ENCODE measurements at regions not wholly inside any gene's neighbourhood (a gene's known extent, or its start where the extent isn't known, plus 50 kb on each side); places are given as distances from the start of the nearest gene placed in this dataset.

DNA sequence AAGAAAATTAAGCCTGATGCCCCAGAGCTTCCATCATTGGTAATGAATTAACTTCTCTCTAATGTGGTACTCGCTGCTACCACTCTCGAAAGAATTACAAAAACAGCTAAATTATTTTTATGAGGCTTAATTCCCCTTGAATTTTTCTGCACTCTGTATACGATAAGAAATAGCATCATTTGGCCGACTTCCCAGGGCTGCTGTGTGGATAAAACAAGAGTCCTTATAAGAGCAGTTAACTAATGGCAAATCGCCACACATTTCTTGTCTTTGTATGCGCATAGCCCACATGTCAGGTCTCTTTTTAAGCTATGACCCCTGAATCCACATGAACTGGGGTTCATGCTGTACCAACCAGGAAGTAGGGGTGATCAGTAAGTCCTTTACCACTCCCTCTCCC is 668.4 kb downstream of the TMEM182 start:
- Mint-ChIP-seq H3K9me3 (peaks cover 9 to 11% of the 10 kb centered on the region in 2 donors), H3K4me1 (no peaks in the 10 kb centered on the region), H3K27ac (no peak overlapping the region), H3K27me3 (no peaks in the 10 kb centered on the region), H3K4me3 (no peak overlapping the region)
- ATAC-seq (no peak), DNase-seq (no peak)

GRCh38 chr2:103435010-103435409 is 673.2 kb downstream of the TMEM182 start:
- Mint-ChIP-seq H3K9me3 (peaks cover 14 to 16% of the 10 kb centered on the region in 2 donors), H3K27ac (peak overlapping the region in 1 of 2 donors; percentile 1), H3K4me3 (no peak overlapping the region), H3K27me3 (no peaks in the 10 kb centered on the region), H3K4me1 (no peaks in the 10 kb centered on the region)
- DNase-seq (no peak), ATAC-seq (no peak)

DNA sequence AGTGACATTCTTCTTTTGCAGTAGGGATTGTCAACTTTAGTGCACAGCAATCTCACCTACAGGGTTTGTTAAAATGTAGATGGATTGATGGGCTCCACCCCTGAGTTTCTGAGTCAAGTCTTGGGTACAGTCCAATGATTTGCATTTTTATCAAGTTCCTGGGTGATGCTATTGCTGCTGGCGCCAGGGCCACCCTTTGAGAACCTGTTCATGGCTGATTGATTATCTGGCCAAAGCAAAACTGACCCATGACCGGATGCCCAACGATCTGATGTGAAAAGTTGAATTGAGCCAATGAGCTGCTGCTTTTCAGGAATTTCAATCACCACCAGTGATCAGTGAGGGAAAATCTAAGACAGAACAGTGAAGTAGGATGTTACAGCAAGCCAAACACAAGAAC is 675.3 kb downstream of the TMEM182 start:
- Mint-ChIP-seq H3K27ac (no peak overlapping the region), H3K4me3 (no peak overlapping the region), H3K4me1 (no peaks in the 10 kb centered on the region), H3K27me3 (no peaks in the 10 kb centered on the region), H3K9me3 (peaks cover 10 to 14% of the 10 kb centered on the region in 2 donors)
- no peak for DNase-seq
- no peak for ATAC-seq

GRCh38 chr2:103445347-103445746 is 683.5 kb downstream of the TMEM182 start:
- Mint-ChIP-seq H3K27me3 (no peaks in the 10 kb centered on the region), H3K4me1 (no peaks in the 10 kb centered on the region), H3K9me3 (peaks cover 5 to 8% of the 10 kb centered on the region in 2 donors), H3K27ac (no peak overlapping the region), H3K4me3 (no peak overlapping the region)
- DNase-seq (no peak), ATAC-seq (no peak)

GRCh38 chr2:103448495-103448894 is 686.7 kb downstream of the TMEM182 start:
- Mint-ChIP-seq H3K4me1 (no peaks in the 10 kb centered on the region), H3K9me3 (peaks cover 0 to 6% of the 10 kb centered on the region in 2 donors), H3K4me3 (no peak overlapping the region), H3K27me3 (no peaks in the 10 kb centered on the region), H3K27ac (no peak overlapping the region)
- no peak for ATAC-seq
- DNase-seq = no peak

DNA sequence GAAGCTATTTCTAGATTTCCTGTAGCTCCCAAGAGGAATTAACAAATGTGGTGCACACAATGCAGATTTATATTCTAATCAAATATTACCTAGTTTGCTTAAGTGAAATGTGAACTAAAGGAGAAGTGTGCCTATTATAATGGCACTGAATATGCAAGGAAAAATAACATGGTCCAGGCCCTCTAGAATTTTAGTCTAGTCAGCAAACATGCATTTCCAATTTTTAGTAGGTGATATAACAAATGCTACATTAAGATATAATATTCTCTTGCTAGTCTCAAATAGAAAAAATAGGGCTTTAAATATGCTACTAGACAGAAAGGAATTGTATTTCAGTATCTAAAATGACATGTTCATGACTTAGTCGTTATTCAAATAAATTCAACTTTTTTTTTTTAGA is 689.5 kb downstream of the TMEM182 start:
- H3K27me3 Mint-ChIP-seq = no peaks in the 10 kb centered on the region

DNA sequence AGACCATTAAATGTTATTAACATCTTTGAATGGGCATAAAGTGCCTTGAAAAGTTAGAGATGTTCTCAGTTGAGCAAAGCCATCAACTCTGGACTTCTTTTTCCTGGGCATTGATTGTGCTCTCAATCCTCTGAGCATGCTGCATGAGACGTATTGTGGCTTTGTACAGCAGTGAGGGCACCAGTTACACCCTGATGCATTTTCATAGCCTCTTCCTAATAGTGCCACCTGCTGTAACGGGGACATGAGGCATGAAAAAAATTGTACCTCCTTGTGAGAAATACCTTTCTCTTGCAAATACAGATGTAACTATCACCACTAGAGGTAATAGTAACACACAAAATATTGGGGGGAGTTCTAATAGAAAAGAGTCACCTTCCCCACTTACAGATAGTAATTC is 697.5 kb downstream of the TMEM182 start:
- no peak for DNase-seq
- Mint-ChIP-seq H3K4me3 (no peak overlapping the region), H3K9me3 (peaks cover 0 to 10% of the 10 kb centered on the region in 2 donors), H3K27ac (no peak overlapping the region), H3K27me3 (no peaks in the 10 kb centered on the region), H3K4me1 (no peaks in the 10 kb centered on the region)
- no peak for ATAC-seq

More for the DNA sequence above, 689.5 kb downstream of the TMEM182 start:
- H3K9me3 Mint-ChIP-seq = peaks cover 0 to 5% of the 10 kb centered on the region in 2 donors
- ATAC-seq = no peak
- no peaks in the 10 kb centered on the region for H3K4me1 Mint-ChIP-seq
- DNase-seq = no peak
- H3K27ac Mint-ChIP-seq = no peak overlapping the region
- no peak overlapping the region for H3K4me3 Mint-ChIP-seq

DNA sequence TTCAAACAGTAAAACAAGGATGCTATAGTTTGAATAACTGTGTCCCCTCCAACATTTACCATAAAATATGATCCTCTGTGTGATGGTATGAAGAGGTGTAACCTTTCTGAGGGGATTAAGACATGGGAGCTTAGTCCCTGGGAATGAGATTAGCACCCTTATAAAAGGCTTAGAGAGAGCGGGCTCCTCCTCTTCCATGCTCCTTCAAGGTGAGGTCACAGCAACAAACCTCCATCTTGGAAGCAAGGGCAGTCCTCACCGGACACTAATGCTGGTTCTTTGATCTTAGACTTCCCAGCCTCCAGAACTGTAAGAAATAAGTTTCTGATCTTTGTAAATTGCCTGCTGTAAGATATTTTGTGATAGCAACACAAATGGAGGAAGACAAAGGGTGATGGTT is 700.3 kb downstream of the TMEM182 start:
- DNase-seq (no peak), ATAC-seq (no peak)
- Mint-ChIP-seq H3K9me3 (peaks cover 9 to 12% of the 10 kb centered on the region in 2 donors), H3K27me3 (no peaks in the 10 kb centered on the region), H3K27ac (no peak overlapping the region), H3K4me3 (no peak overlapping the region), H3K4me1 (no peaks in the 10 kb centered on the region)

DNA sequence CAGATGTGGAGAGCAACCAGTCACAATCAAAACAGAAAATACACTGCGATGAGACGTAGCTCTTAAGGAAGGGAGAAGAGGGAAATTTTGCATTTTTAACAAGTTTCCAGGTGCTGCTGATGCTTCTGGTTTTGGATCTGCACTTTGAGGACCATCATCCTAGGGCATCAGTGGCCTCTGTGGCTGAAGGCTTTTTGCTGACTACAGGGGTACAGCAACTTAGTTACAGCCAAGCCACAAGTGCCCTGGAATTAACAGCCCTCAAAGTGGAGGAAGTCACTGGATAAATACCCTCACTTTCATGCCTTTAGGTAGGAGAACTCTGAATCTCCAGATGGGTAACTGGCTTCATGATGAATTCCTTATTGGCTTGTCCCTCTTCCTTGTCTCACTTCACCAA is 700.9 kb downstream of the TMEM182 start:
- no peak for DNase-seq
- Mint-ChIP-seq H3K27ac (no peak overlapping the region), H3K4me3 (no peak overlapping the region), H3K27me3 (no peaks in the 10 kb centered on the region), H3K9me3 (peaks cover 9 to 12% of the 10 kb centered on the region in 2 donors), H3K4me1 (no peaks in the 10 kb centered on the region)
- no peak for ATAC-seq

- no peak for DNase-seq
- Mint-ChIP-seq H3K4me1 (no peaks in the 10 kb centered on the region), H3K4me3 (no peak overlapping the region), H3K9me3 (peaks cover 9 to 12% of the 10 kb centered on the region in 2 donors), H3K27ac (no peak overlapping the region), H3K27me3 (no peaks in the 10 kb centered on the region)
- no peak for ATAC-seq
These were observed 703.0 kb downstream of the TMEM182 start for GRCh38 chr2:103464831-103465230.

DNA sequence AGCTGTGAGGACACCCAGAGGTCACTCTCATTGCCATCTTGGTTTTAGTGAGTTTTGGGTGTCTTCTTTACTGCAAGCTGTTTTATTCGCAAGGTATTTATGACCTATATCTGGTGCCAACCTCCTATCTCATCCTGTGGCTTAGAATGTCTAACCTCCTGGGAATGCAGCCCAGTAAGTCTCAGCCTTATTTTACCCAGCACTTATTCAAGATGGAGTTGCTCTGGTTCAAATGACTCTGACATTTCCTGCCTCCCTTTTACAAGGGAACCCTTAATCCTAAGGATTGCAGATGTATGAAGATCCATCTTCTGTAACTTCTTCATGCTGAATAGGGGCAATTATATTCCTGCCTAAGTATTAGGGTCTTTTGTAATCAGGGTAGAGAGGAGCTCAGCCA is 708.0 kb downstream of the TMEM182 start:
- Mint-ChIP-seq H3K4me1 (no peaks in the 10 kb centered on the region), H3K27me3 (no peaks in the 10 kb centered on the region), H3K4me3 (no peak overlapping the region), H3K27ac (no peak overlapping the region), H3K9me3 (peaks cover 18 to 31% of the 10 kb centered on the region in 2 donors)
- DNase-seq (no peak), ATAC-seq (no peak)

GRCh38 chr2:103484906-103485305 is 723.1 kb downstream of the TMEM182 start:
- H3K27me3 Mint-ChIP-seq = no peaks in the 10 kb centered on the region
- ATAC-seq = no peak
- H3K4me1 Mint-ChIP-seq = no peaks in the 10 kb centered on the region

GRCh38 chr2:103496850-103497249 is 735.0 kb downstream of the TMEM182 start:
- DNase-seq (no peak), ATAC-seq (no peak)
- H3K27ac Mint-ChIP-seq = no peak overlapping the region

More at GRCh38 chr2:103484906-103485305, 723.1 kb downstream of the TMEM182 start:
- no peak for DNase-seq
- no peak overlapping the region for H3K4me3 Mint-ChIP-seq
- peaks cover 4 to 5% of the 10 kb centered on the region in 2 donors for H3K9me3 Mint-ChIP-seq
- no peak overlapping the region for H3K27ac Mint-ChIP-seq

GRCh38 chr2:103506812-103507211 is 745.0 kb downstream of the TMEM182 start:
- H3K4me1 Mint-ChIP-seq = no peaks in the 10 kb centered on the region
- no peak overlapping the region for H3K27ac Mint-ChIP-seq
- H3K4me3 Mint-ChIP-seq = no peak overlapping the region
- H3K9me3 Mint-ChIP-seq = peaks cover 9 to 13% of the 10 kb centered on the region in 2 donors
- DNase-seq = no peak
- H3K27me3 Mint-ChIP-seq = no peaks in the 10 kb centered on the region
- ATAC-seq = no peak

More at GRCh38 chr2:103496850-103497249, 735.0 kb downstream of the TMEM182 start:
- peaks cover 5 to 14% of the 10 kb centered on the region in 2 donors for H3K9me3 Mint-ChIP-seq
- no peaks in the 10 kb centered on the region for H3K27me3 Mint-ChIP-seq
- no peaks in the 10 kb centered on the region for H3K4me1 Mint-ChIP-seq
- H3K4me3 Mint-ChIP-seq = no peak overlapping the region

DNA sequence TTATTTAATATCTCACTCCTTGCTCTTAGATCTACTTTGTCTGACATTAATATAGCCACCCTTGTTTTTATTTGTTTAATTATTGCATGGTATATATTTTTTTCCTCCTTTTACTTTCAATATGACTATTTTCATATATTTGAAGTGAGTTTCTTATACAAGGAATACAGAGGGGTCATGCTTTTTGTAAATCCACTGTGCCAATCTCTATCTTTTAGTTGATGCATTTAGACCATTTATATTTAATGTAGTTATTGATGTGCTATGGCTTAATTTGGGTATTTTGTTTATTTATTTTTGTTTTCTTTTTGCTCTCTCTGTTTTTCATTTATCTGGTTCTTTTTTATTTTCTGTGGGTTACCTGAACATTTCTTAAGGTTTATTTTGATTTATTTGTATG is 750.6 kb downstream of the TMEM182 start:
- Mint-ChIP-seq H3K4me1 (no peaks in the 10 kb centered on the region), H3K27ac (no peak overlapping the region), H3K4me3 (no peak overlapping the region), H3K9me3 (peaks cover 13 to 25% of the 10 kb centered on the region in 2 donors), H3K27me3 (no peaks in the 10 kb centered on the region)
- DNase-seq (no peak), ATAC-seq (no peak)

DNA sequence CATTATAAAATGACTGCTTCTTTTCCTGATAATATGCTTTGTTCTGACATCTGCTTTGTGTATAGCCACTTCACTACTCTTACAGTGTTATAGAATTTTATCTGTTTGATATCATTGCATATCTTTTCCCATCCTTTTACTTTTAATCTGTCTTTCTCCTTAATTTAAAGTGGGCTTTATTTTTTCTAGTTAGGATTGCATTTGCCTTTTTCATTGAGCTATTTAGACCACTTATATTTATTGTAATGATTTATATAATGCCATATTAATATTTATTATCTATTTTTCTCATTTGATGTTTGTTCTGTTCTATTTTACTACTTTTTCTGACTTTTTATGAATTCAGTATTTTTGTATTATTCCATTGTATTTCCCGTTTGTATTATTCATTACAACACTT is 758.7 kb downstream of the TMEM182 start:
- DNase-seq (no peak), ATAC-seq (no peak)
- H3K27me3 Mint-ChIP-seq = no peaks in the 10 kb centered on the region
- no peak overlapping the region for H3K4me3 Mint-ChIP-seq
- H3K27ac Mint-ChIP-seq = no peak overlapping the region
- no peaks in the 10 kb centered on the region for H3K4me1 Mint-ChIP-seq
- no peaks in the 10 kb centered on the region for H3K9me3 Mint-ChIP-seq

GRCh38 chr2:103525756-103526155 is 763.9 kb downstream of the TMEM182 start:
- H3K4me1 Mint-ChIP-seq = no peaks in the 10 kb centered on the region
- no peak overlapping the region for H3K27ac Mint-ChIP-seq
- ATAC-seq (no peak), DNase-seq (no peak)
- H3K9me3 Mint-ChIP-seq = peaks cover 5 to 14% of the 10 kb centered on the region in 2 donors
- no peak overlapping the region for H3K4me3 Mint-ChIP-seq
- H3K27me3 Mint-ChIP-seq = no peaks in the 10 kb centered on the region
